H1 (cell line): ENCODE measurements at regions not wholly inside any gene's neighbourhood (a gene's known extent, or its start where the extent isn't known, plus 50 kb on each side); places are given as distances from the start of the nearest gene placed in this dataset.

Source experiments
- CTCF ChIA-PET: fragments of 300-600 bp; sonication (Branson Sonifier 250); formaldehyde crosslinking; loops from one replicate; lab custom pipeline; 2021; ENCODE audit not compliant: partially characterized antibody; lab: Charles Lee
- POLR2A ChIA-PET: fragments of 300-600 bp; sonication (Branson Sonifier 250); formaldehyde crosslinking; loops from one replicate; lab custom pipeline; 2021; ENCODE audit warnings: inconsistent platforms; ENCODE audit not compliant: partially characterized antibody; lab: Charles Lee
- DNase-seq, 2 experiments: peaks; one replicate each; pipeline versions ENCODE4 v3.0.0 to v3.0.0-alpha.2; 2010 to 2022; ENCODE audit warnings: low spot score in 2 of 2, low read depth in 1 of 2, mixed read lengths in 1 of 2
- FAIRE-seq: peaks from 2 replicates; lab custom pipeline; 2011; peaks lifted over from hg19 to GRCh38; lab: Jason Lieb, UNC
- H2AFZ ChIP-seq: 2 replicates; pipeline ENCODE4 v1.8.1; 2012; ENCODE audit warnings: low read length, inconsistent platforms
- H2AK5ac ChIP-seq: 2 replicates; pipeline ENCODE4 v1.6.1; 2013; ENCODE audit warnings: low read depth, low read length
- H2BK120ac ChIP-seq: replicated peaks from 2 replicates; pipeline ENCODE3; 2013; ENCODE audit warnings: low read depth, low read length, inconsistent platforms
- H2BK12ac ChIP-seq: 2 replicates; pipeline ENCODE4 v1.6.1; 2013; ENCODE audit warnings: low read depth, low read length
- H2BK15ac ChIP-seq: 2 replicates; pipeline ENCODE4 v1.6.1; 2013; ENCODE audit warnings: low read length
- H2BK20ac ChIP-seq: 2 replicates; pipeline ENCODE4 v1.6.1; 2013; ENCODE audit warnings: low read length
- H2BK5ac ChIP-seq: 2 replicates; pipeline ENCODE4 v1.6.1; 2013; ENCODE audit warnings: low read depth, low read length
- H3K14ac ChIP-seq: 2 replicates; pipeline ENCODE4 v1.6.1; 2013; ENCODE audit warnings: inconsistent platforms; ENCODE audit not compliant: insufficient read length
- H3K18ac ChIP-seq: 2 replicates; pipeline ENCODE4 v1.6.1; 2013; ENCODE audit warnings: low read length; ENCODE audit errors: extremely low read depth
- H3K23ac ChIP-seq: 2 replicates; pipeline ENCODE4 v1.6.1; 2013; ENCODE audit warnings: inconsistent platforms; ENCODE audit not compliant: insufficient read length
- H3K23me2 ChIP-seq: 2 replicates; pipeline ENCODE4 v1.6.1; 2013; ENCODE audit warnings: low read depth, low read length
- H3K27ac ChIP-seq: 2 replicates; pipeline ENCODE4 v1.6.1; 2011; ENCODE audit warnings: low read depth, low read length, inconsistent platforms
- H3K27me3 ChIP-seq, 4 experiments: replicated peaks in 1 of 4; 1 replicate in 1 of 4; 2 replicates in 3 of 4; pipeline versions ENCODE4 v1.6.1 to v1.8.1; 2011 to 2013; ENCODE audit warnings: low read length in 3 of 4, mild to moderate bottlenecking in 3 of 4, inconsistent platforms in 2 of 4, mixed read lengths in 2 of 4, moderate library complexity in 1 of 4; ENCODE audit not compliant: control insufficient read depth in 3 of 4, insufficient read depth in 3 of 4; ENCODE audit errors: extremely low read depth in 1 of 4
- H3K36me3 ChIP-seq, 4 experiments: 2 replicates each; pipeline versions ENCODE4 v1.6.1 to v1.8.1; 2011 to 2013; ENCODE audit warnings: mild to moderate bottlenecking in 4 of 4, low read length in 3 of 4, moderate library complexity in 2 of 4, control low read depth in 1 of 4, inconsistent platforms in 1 of 4; ENCODE audit not compliant: insufficient read depth in 4 of 4, control insufficient read depth in 2 of 4
- H3K4ac ChIP-seq: replicated peaks from 2 replicates; pipeline ENCODE3; 2013; ENCODE audit warnings: low read length, low read depth, mixed read lengths, inconsistent platforms; ENCODE audit not compliant: insufficient read length
- H3K4me1 ChIP-seq, 4 experiments: replicated peaks in 1 of 4; 1 replicate in 1 of 4; 2 replicates in 3 of 4; pipeline versions ENCODE4 v1.6.1 to v1.8.1; 2011 to 2013; ENCODE audit warnings: low read length in 3 of 4, inconsistent platforms in 2 of 4, mixed read lengths in 1 of 4; ENCODE audit not compliant: insufficient read depth in 4 of 4, control insufficient read depth in 3 of 4
- H3K4me2 ChIP-seq, 2 experiments: 2 replicates each; pipeline versions ENCODE4 v1.6.1 to v1.8.1; 2011 to 2013; ENCODE audit warnings: low read depth in 2 of 2, low read length in 2 of 2, control low read depth in 1 of 2, inconsistent platforms in 1 of 2, mild to moderate bottlenecking in 1 of 2; ENCODE audit not compliant: insufficient read depth in 1 of 2
- H3K4me3 ChIP-seq, 4 experiments: fragments of 200-600, 300-600 bp in 1 of 4; sonication (generic), shearing (Covaris generic), sonication (Bioruptor Twin) in 1 of 4; 2 replicates each; pipeline versions ENCODE4 v1.5.1 to v1.8.1; 2011 to 2016; ENCODE audit warnings: low read length in 4 of 4, low read depth in 3 of 4, control low read depth in 2 of 4, inconsistent platforms in 2 of 4, mild to moderate bottlenecking in 2 of 4, mixed read lengths in 1 of 4, moderate library complexity in 1 of 4; ENCODE audit not compliant: insufficient read depth in 2 of 4; ENCODE audit errors: extremely low read depth in 1 of 4
- H3K56ac ChIP-seq: replicated peaks from 2 replicates; pipeline ENCODE3; 2013; ENCODE audit warnings: low read depth, mild to moderate bottlenecking, mixed read lengths, low read length, inconsistent platforms; ENCODE audit not compliant: insufficient read length
- H3K79me1 ChIP-seq: 2 replicates; pipeline ENCODE4 v1.6.1; 2013; ENCODE audit warnings: low read depth, low read length, control low read depth
- H3K79me2 ChIP-seq, 2 experiments: 2 replicates each; pipeline versions ENCODE4 v1.6.1 to v1.8.1; 2012 to 2013; ENCODE audit warnings: low read length in 2 of 2, mild to moderate bottlenecking in 2 of 2, inconsistent platforms in 1 of 2; ENCODE audit not compliant: insufficient read depth in 2 of 2, control insufficient read depth in 1 of 2
- H3K9ac ChIP-seq, 4 experiments: replicated peaks in 1 of 4; 1 replicate in 1 of 4; 2 replicates in 3 of 4; pipeline versions ENCODE4 v1.6.1 to v1.8.1; 2011 to 2013; ENCODE audit warnings: low read depth in 3 of 4, low read length in 3 of 4, control low read depth in 2 of 4, mild to moderate bottlenecking in 2 of 4, moderate library complexity in 2 of 4, inconsistent platforms in 1 of 4; ENCODE audit errors: extremely low read depth in 1 of 4
- H3K9me3 ChIP-seq, 2 experiments: 2 replicates each; pipeline versions ENCODE4 v1.6.1 to v1.8.1; 2012 to 2013; ENCODE audit warnings: mild to moderate bottlenecking in 2 of 2, moderate library complexity in 2 of 2, control low read depth in 1 of 2, inconsistent platforms in 1 of 2, low read depth in 1 of 2, low read length in 1 of 2, mixed read lengths in 1 of 2; ENCODE audit not compliant: insufficient read depth in 2 of 2
- H4K20me1 ChIP-seq, 2 experiments: replicated peaks in 1 of 2; 2 replicates each; pipeline versions ENCODE3 to v1.8.1; 2011 to 2013; ENCODE audit warnings: inconsistent platforms in 2 of 2, low read length in 2 of 2, mild to moderate bottlenecking in 1 of 2; ENCODE audit not compliant: insufficient read depth in 2 of 2, control insufficient read depth in 1 of 2
- H4K5ac ChIP-seq: 2 replicates; pipeline ENCODE4 v1.6.1; 2013; ENCODE audit warnings: low read length, low read depth, mixed read lengths, inconsistent platforms; ENCODE audit not compliant: insufficient read length
- H4K8ac ChIP-seq: 2 replicates; pipeline ENCODE4 v1.8.0; 2013; ENCODE audit warnings: mild to moderate bottlenecking, moderate library complexity, low read length, inconsistent platforms; ENCODE audit not compliant: insufficient read depth; ENCODE audit errors: extremely low read depth
- H4K91ac ChIP-seq: replicated peaks from 2 replicates; pipeline ENCODE3; 2013; ENCODE audit warnings: low read length, mixed read lengths, inconsistent platforms; ENCODE audit not compliant: insufficient read length
- BACH1 ChIP-seq: IDR thresholded peaks from 2 replicates; pipeline ENCODE4 v1.6.1; 2012; ENCODE audit warnings: low read length, improper control_type of control experiment
- BRCA1 ChIP-seq: IDR thresholded peaks from 2 replicates; pipeline ENCODE4 v1.6.1; 2012; ENCODE audit warnings: low read depth, low read length, improper control_type of control experiment
- CHD2 ChIP-seq: IDR thresholded peaks from 2 replicates; pipeline ENCODE4 v1.6.1; 2012; ENCODE audit warnings: low read length, improper control_type of control experiment
- CREB1 ChIP-seq: IDR thresholded peaks from 2 replicates; pipeline ENCODE4 v1.6.1; 2012; ENCODE audit warnings: inconsistent platforms
- CTCF ChIP-seq, 3 experiments: IDR thresholded peaks; 1 replicate in 2 of 3; 2 replicates in 1 of 3; pipeline versions ENCODE4 v1.5.1 to v1.6.1; 2011; ENCODE audit warnings: low read length in 3 of 3, mild to moderate bottlenecking in 3 of 3, inconsistent platforms in 2 of 3, low read depth in 1 of 3, moderate library complexity in 1 of 3; ENCODE audit not compliant: insufficient read depth in 1 of 3; ENCODE audit errors: control extremely low read depth in 1 of 3
- JUN ChIP-seq: IDR thresholded peaks from 2 replicates; pipeline ENCODE4 v1.6.1; 2011; ENCODE audit warnings: low read depth, mild to moderate bottlenecking, improper control_type of control experiment, low read length
- PHF8 ChIP-seq: fragments of 200-600 bp; sonication (generic); conservative IDR thresholded peaks from 2 replicates; pipeline ENCODE4 v1.7.1; 2012; ENCODE audit warnings: low read depth, mild to moderate bottlenecking, inconsistent platforms, low read length, moderate library complexity
- RAD21 ChIP-seq, 2 experiments: IDR thresholded peaks in 1 of 2; conservative IDR thresholded peaks in 1 of 2; 2 replicates each; pipeline ENCODE4 v1.6.1; 2011; ENCODE audit warnings: low read depth in 2 of 2, low read length in 2 of 2, improper control_type of control experiment in 1 of 2, inconsistent platforms in 1 of 2, mild to moderate bottlenecking in 1 of 2, moderate library complexity in 1 of 2
- RXRA ChIP-seq: IDR thresholded peaks from 2 replicates; pipeline ENCODE4 v1.6.1; 2011; ENCODE audit warnings: low read depth, mild to moderate bottlenecking, low read length, moderate library complexity; ENCODE audit not compliant: insufficient read depth
- TCF12 ChIP-seq: IDR thresholded peaks from 2 replicates; pipeline ENCODE4 v1.6.1; 2011; ENCODE audit warnings: low read depth, mild to moderate bottlenecking, low read length
- WGBS, 2 experiments: shearing (Covaris generic) in 1 of 2; methylation state at CpG; one replicate each; pipeline versions ENCODE4 v1.1.6 to v1.1.7; 2013 to 2015; ENCODE audit warnings: low lambda C conversion rate in 2 of 2, mixed read lengths in 2 of 2, inconsistent platforms in 1 of 2, low coverage in 1 of 2, missing lambda C conversion rate in 1 of 2; ENCODE audit not compliant: insufficient replicate concordance in 2 of 2, insufficient coverage in 1 of 2, insufficient read length in 1 of 2; ENCODE audit errors: extremely low coverage in 1 of 2, missing lambda C conversion rate in 1 of 2; 5-methylcytosine and 5-hydroxymethylcytosine counted together

GRCh38 chr10:29784175-29784773 lies 149.5 kb upstream of the SVIL start:
- no peak overlapping the region for H3K18ac ChIP-seq
- ChIA-PET POLR2A (no interaction called here), CTCF (interaction anchor here (1.0 kb wide), 1 partner anchor 265 kb away, joined by 4 read pairs; no protein-coding TSS in a partner anchor)
- no peak overlapping the region for H3K4ac ChIP-seq
- H3K27me3 ChIP-seq = no peaks in the 10 kb centered on the region
- H3K79me1 ChIP-seq = no peaks in the 10 kb centered on the region
- peaks cover 0 to 5% of the 10 kb centered on the region in 2 experiments; a peak in 1 of 4 replicates for H3K9me3 ChIP-seq
- no peaks in the 10 kb centered on the region for H4K20me1 ChIP-seq
- H3K56ac ChIP-seq = no peak overlapping the region
- H3K4me2 ChIP-seq = peak overlapping the region in 1 of 2 experiments; percentile 34; a peak in 3 of 4 replicates
- no peak overlapping the region for H2BK120ac ChIP-seq
- H3K79me2 ChIP-seq = no peaks in the 10 kb centered on the region
- H2BK12ac ChIP-seq = no peak overlapping the region
- H3K23me2 ChIP-seq = no peaks in the 10 kb centered on the region
- no peak overlapping the region for H3K9ac ChIP-seq
- H2BK5ac ChIP-seq = no peak overlapping the region
- WGBS, 2 experiments = 35% methylated on average over 5 of the region's 7 CpGs; no CpG with 5 or more reads in 1 of the 2 experiments
- no peak overlapping the region for H3K4me3 ChIP-seq
- FAIRE-seq (peak; percentile 81), DNase-seq (peak in 1 of 2 experiments; percentile 56)
- H2AFZ ChIP-seq = no peak overlapping the region
- H2BK20ac ChIP-seq = no peak overlapping the region
- no peak overlapping the region for H4K8ac ChIP-seq
- no peak overlapping the region for H3K27ac ChIP-seq
- no peaks in the 10 kb centered on the region for H3K36me3 ChIP-seq
- H3K14ac ChIP-seq = no peak overlapping the region
- no peak overlapping the region for H4K5ac ChIP-seq
- H2BK15ac ChIP-seq = no peak overlapping the region
- no peak overlapping the region for H3K23ac ChIP-seq
- no peak overlapping the region for H4K91ac ChIP-seq
- no peak overlapping the region for H2AK5ac ChIP-seq
- peaks cover 0 to 4% (median under 1%) of the 10 kb centered on the region in 4 experiments; a peak in 3 of 7 replicates for H3K4me1 ChIP-seq
- TF ChIP-seq CHD2 (no peak), PHF8 (no peak), JUN (0 out of 2 replicates have a peak, but pooled peaks have one; percentile 12), RAD21 (IDR thresholded peaks at IDR 0.05 in 1 of 2, conservative IDR thresholded peaks at IDR 0.05 in 1 of 2; ENCODE audit: low read depth in 2 of 2, low read length in 2 of 2) (no peak), RXRA (no peak), BRCA1 (no peak), TCF12 (peak; percentile 80; the same call in 1 of the 2 replicates), CTCF (IDR thresholded peaks at IDR 0.05; ENCODE audit: control extremely low read depth in 1 of 3, insufficient read depth in 1 of 3, low read depth in 1 of 3, low read length in 3 of 3) (no peak), BACH1 (peak; percentile 77), CREB1 (0 out of 2 replicates have a peak, but pooled peaks have one; percentile 28)
